HL-60 (cell line): ENCODE measurements at regions not wholly inside any gene's neighbourhood (a gene's known extent, or its start where the extent isn't known, plus 50 kb on each side); places are given as distances from the start of the nearest gene placed in this dataset.

Experiments
- CTCF ChIP-seq: IDR thresholded peaks from one replicate; pipeline ENCODE4 v1.5.1; 2011; ENCODE audit warnings: low read length, control low read depth, inconsistent platforms; ENCODE audit not compliant: insufficient read depth
- POLR2AphosphoS5 ChIP-seq: IDR thresholded peaks from 2 replicates; pipeline ENCODE4 v1.6.1; 2012; ENCODE audit warnings: low read depth
- SPI1 ChIP-seq: IDR thresholded peaks from 2 replicates; pipeline ENCODE4 v1.6.1; 2012; ENCODE audit warnings: low read depth, mild to moderate bottlenecking, borderline replicate concordance

- TF ChIP-seq CTCF = no peak
- no peak for TF ChIP-seq POLR2AphosphoS5
- no peak for TF ChIP-seq SPI1
Measured at GRCh38 chr7:49643736-49644135, 129.7 kb upstream of the VWC2 start.
